GM12875 (cell line): ENCODE measurements at regions not wholly inside any gene's neighbourhood (a gene's known extent, or its start where the extent isn't known, plus 50 kb on each side); places are given as distances from the start of the nearest gene placed in this dataset.
"Not testable (repeated sequence)": the region's sequence is repeated elsewhere in the genome, so short reads cannot be mapped to it uniquely, and the experiment has no call there.

Experiments
- H3K4me3 ChIP-seq: one replicate; pipeline ENCODE4 v1.5.1; 2011; ENCODE audit warnings: low read depth, low read length, control low read depth
- CTCF ChIP-seq: IDR thresholded peaks from 2 replicates; pipeline ENCODE4 v1.5.1; 2011; ENCODE audit warnings: low read depth, mild to moderate bottlenecking, control low read depth, inconsistent platforms, low read length, moderate library complexity, borderline replicate concordance; ENCODE audit not compliant: insufficient read depth

- H3K4me3 ChIP-seq: no peak overlapping the region
- TF ChIP-seq CTCF: no peak
Measured at GRCh38 chr1:184190616-184191015, 139.1 kb downstream of the TSEN15 start.

- H3K4me3 ChIP-seq: no peak overlapping the region
- TF ChIP-seq CTCF: no peak
Measured at GRCh38 chr1:184191181-184191621, 139.7 kb downstream of the TSEN15 start.

GRCh38 chr1:184192796-184193195 lies 141.3 kb downstream of the TSEN15 start:
- H3K4me3 ChIP-seq: no peak overlapping the region
- TF ChIP-seq CTCF: no peak

- H3K4me3 ChIP-seq: no peak overlapping the region
- no peak for TF ChIP-seq CTCF
Measured at GRCh38 chr1:184193451-184193850, 141.9 kb downstream of the TSEN15 start.

- no peak for TF ChIP-seq CTCF
Measured at GRCh38 chr1:184194236-184194635, 142.7 kb downstream of the TSEN15 start.

GRCh38 chr1:184195722-184196121 lies 144.2 kb downstream of the TSEN15 start:
- not testable (repeated sequence) for H3K4me3 ChIP-seq

More at GRCh38 chr1:184194236-184194635, 142.7 kb downstream of the TSEN15 start:
- H3K4me3 ChIP-seq: no peak overlapping the region

GRCh38 chr1:184197831-184198230 lies 146.3 kb downstream of the TSEN15 start:
- H3K4me3 ChIP-seq: no peak overlapping the region
- TF ChIP-seq CTCF: no peak

- no peak overlapping the region for H3K4me3 ChIP-seq
- TF ChIP-seq CTCF: no peak
Measured at GRCh38 chr1:184199036-184199435, 147.5 kb downstream of the TSEN15 start.
